IPS-18c (cell line): ENCODE measurements at regions not wholly inside any gene's neighbourhood (a gene's known extent, or its start where the extent isn't known, plus 50 kb on each side); places are given as distances from the start of the nearest gene placed in this dataset.

ENCODE experiments used
- H3K4me3 ChIP-seq: 2 replicates; pipeline ENCODE4 v1.7.0; 2013; ENCODE audit warnings: low read depth, mild to moderate bottlenecking, low read length, moderate library complexity; ENCODE audit not compliant: insufficient read depth
- H3K9me3 ChIP-seq: one replicate; pipeline ENCODE4 v1.6.1; 2013; ENCODE audit warnings: mild to moderate bottlenecking, low read length, moderate library complexity; ENCODE audit not compliant: control insufficient read depth, insufficient read depth

- no peaks in the 10 kb centered on the region for H3K9me3 ChIP-seq
- H3K4me3 ChIP-seq = no peak overlapping the region
These were observed 304.0 kb downstream of the LPIN1 start for GRCh38 chr2:12050396-12050795.

GRCh38 chr2:12051831-12052230 lies 305.4 kb downstream of the LPIN1 start:
- Histone ChIP-seq H3K4me3 (no peak overlapping the region), H3K9me3 (no peaks in the 10 kb centered on the region)

GRCh38 chr2:12052796-12053195 lies 306.4 kb downstream of the LPIN1 start:
- Histone ChIP-seq H3K4me3 (no peak overlapping the region), H3K9me3 (no peaks in the 10 kb centered on the region)

DNA sequence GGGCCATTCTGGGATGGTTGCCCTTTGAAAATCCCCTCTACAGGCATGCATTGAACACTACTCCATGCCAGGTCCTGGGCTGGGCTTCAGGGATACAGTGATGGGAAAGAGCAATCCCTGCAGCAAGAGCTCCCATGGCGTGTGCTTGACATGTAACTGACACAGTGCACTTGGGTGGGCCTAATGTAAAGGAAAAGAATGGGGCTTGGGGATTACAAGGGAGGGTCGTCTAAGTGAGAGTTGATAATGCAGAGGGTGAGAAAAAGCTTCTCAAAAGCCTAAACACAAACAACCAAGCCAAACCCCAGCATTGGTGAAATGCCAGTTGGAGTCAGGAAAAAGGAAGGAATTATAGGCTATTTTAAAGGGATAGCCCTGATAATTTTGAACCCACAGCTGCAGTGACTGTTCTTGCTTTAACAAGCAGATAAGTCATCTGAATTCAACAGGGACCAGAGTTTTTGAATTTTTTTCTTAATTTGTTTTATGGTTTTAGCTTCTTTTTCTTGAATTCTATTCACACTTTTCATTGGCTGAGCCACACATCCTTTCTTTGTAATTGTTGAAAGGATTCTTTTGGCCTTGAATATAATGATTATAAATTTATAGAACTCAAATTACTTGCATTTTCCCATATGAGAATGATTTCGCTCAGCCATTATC lies 308.7 kb downstream of the LPIN1 start:
- no peak overlapping the region for H3K4me3 ChIP-seq

GRCh38 chr2:12057436-12058166 lies 311.2 kb downstream of the LPIN1 start:
- H3K4me3 ChIP-seq = no peak overlapping the region
- no peaks in the 10 kb centered on the region for H3K9me3 ChIP-seq

More for the DNA sequence above, 308.7 kb downstream of the LPIN1 start:
- no peaks in the 10 kb centered on the region for H3K9me3 ChIP-seq

DNA sequence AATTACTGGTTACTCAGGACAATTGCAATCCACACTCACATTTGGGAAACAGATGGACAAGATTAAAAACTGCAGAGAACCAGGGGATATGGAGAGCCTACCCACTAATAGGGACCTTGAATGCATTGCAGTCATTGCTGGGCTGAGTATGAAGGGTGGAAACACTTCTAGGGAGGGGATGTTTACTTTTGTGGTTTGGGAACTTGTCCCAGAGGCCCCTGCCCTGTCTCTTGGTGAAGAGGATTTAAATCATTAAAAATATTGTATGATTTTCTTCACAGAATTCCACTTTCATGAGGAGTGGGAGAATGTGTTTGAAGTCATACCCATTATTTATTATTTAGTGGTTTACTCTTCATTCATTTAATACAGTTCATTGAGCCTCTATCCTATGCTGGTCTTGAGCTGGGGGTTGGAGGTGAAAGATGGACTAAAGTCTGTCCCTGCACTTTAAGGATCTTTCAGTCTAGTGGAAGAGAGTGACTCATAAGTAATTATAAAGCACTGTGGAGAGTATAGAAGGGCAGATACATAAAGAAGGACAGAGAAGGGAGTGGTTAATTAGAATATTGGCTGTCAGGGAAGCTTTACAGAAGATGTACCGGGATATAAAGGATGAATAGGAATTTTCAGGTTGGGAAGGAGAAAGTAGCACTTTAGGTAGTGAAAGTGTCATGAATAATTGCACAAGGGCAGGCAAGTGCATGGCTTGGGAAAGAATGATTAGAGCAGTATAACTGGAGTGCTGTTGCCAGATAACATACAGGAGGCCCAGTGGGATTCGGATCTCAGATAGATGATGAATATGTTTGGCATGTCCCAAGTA lies 313.4 kb downstream of the LPIN1 start:
- H3K4me3 ChIP-seq = no peak overlapping the region
- H3K9me3 ChIP-seq = no peaks in the 10 kb centered on the region

DNA sequence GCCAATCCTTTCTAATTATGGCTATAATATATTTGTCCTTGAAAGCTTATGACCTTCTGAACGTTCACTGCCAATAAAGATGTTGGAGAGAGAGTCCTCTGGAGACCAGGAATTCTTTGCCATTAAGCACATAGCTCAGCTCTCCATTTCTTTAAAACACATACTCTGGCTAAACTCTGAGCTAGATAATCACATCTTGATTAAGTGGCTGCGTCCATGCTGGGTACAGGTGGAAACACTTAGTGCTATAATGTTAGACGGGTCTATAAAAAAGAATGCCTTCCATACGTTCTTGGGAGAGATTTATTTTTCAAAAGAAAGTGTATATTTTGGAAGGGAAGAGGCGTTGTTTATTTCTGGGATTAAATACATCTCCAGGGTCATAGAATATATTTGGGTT lies 314.5 kb downstream of the LPIN1 start:
- H3K9me3 ChIP-seq = no peaks in the 10 kb centered on the region
- H3K4me3 ChIP-seq = no peak overlapping the region

DNA sequence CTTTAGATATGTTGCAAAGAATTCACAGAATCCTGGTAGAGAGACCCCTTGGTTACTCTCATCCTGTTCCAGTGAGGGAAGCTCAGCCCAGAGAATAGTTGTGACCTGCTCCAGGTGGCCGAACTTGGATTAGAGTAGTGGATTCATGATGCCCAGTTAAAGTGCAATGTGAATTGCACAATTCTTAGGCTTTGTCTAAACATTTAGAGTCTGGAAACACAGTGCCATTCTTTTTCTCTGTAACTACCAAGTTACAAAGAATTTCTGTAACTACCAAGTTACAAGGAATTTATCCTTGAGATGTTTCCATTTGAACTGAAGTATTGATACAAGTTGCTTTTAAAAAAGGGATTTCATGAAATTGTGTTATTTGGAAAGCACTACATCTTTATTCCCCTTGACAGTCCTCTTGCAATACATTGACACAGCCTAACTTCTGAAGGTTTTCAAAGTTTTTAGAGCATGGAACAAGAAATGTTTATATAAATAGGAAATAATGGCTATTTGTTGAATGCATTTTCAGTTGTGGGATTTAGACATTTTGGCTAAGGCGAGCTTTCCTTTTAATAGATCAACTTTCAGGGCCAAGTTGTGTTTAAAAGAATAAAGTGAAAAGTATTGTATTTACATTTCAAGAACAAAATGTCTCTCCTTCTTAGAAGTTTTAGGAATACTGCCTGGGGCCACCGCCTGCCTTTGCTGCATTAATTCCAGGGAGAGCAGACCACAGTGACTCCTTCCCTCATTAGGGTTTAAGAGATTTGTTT lies 315.0 kb downstream of the LPIN1 start:
- H3K4me3 ChIP-seq = no peak overlapping the region
- no peaks in the 10 kb centered on the region for H3K9me3 ChIP-seq

DNA sequence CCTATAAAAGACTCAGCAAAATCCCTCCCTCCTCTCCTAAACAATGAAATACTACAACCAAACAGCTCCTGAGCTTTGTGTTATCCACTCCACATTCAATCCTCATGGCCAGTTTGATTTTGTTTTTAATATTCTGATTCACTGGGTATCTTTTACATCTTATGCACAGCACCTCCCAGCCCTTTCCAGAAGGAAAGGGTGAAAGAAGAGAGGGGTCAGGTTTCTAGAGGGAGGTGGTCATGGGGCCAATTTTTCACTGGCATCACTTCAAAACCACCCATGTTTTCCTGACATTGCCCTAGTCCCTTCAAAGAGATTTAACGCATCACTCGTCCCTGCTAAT lies 315.6 kb downstream of the LPIN1 start:
- no peaks in the 10 kb centered on the region for H3K9me3 ChIP-seq
- H3K4me3 ChIP-seq = no peak overlapping the region

- no peak overlapping the region for H3K4me3 ChIP-seq
- H3K9me3 ChIP-seq = no peaks in the 10 kb centered on the region
These were observed 316.8 kb downstream of the LPIN1 start for GRCh38 chr2:12063210-12063609.

DNA sequence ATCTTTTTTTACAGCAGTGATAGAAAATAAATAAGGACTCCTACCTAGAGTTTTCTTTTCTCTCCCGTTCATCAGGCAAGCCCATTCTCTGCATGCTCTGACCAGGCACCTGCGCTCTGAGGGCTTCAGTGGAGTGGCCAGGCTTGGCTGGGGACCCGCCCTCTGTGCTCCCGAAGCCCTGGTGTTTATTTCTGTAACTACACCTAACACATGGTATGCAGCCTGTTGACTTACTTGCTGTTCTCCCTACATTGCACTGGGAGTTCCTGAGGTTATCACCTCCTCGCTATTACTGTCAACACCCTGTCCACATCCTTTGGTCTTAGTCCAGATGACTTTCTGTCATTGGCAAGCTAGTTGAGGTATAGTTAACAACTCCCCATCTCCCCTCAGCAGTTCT lies 317.7 kb downstream of the LPIN1 start:
- no peak overlapping the region for H3K4me3 ChIP-seq

DNA sequence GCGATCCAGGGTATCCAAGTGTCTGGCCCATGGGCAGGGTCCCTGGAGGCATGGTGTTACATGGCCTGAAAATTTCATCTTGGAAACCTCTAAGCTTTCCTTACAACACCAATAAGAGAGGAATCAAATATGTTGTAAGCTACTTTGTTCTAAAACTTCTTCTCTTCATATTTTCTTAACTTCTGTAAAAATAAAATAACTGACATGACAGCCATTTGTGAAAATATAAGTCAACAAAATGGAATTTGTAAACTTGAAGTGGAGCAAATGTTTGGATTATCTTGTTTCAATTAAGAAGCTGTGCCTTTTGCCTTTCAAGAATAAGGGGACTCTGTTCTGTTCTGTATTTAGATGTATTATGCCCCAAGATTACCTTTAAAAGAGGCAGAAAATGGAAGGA lies 319.7 kb downstream of the LPIN1 start:
- no peak overlapping the region for H3K4me3 ChIP-seq
- no peaks in the 10 kb centered on the region for H3K9me3 ChIP-seq

More for the DNA sequence above, 317.7 kb downstream of the LPIN1 start:
- H3K9me3 ChIP-seq = no peaks in the 10 kb centered on the region

DNA sequence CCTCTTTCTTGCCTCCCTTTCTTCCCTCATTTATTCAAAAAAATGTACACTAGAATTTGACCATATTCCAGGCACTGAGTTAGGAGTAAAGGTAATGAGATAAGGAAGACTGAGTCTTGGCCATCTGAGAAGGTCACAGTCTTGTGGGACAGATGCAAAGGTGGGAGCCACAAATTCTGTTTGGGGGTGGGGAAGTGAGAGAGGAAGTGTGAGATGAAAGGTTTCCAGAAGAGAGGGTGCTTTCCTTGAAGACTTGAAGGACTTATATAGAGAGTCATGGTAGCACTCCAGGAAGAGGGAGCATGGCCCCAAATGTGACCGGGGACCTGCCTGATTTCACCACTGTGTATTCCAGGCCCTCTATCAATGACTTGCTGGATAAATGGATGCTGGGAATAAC lies 320.6 kb downstream of the LPIN1 start:
- no peak overlapping the region for H3K4me3 ChIP-seq
- H3K9me3 ChIP-seq = no peaks in the 10 kb centered on the region

GRCh38 chr2:12068796-12069538 lies 322.5 kb downstream of the LPIN1 start:
- H3K9me3 ChIP-seq = no peaks in the 10 kb centered on the region
- no peak overlapping the region for H3K4me3 ChIP-seq

DNA sequence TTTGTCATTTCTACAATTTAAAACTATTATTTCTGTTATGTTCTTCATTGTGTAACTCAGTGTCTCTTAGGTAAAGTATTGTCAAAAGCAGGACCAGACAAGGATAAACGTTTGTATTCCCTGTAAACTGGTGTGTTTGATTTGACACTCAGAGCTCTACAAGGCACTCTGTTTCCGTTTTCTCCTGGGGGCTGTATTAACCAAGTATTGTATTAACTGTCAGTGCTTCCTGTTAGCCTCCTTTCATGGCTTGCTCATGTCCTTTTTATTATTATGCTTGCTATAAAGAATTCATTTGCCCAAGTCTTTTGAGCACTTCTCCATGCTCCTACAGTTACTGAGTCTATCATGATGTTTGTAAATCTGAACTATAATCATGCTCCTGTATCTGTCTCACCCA lies 323.7 kb downstream of the LPIN1 start:
- Histone ChIP-seq H3K9me3 (no peaks in the 10 kb centered on the region), H3K4me3 (no peak overlapping the region)

GRCh38 chr2:12070581-12070980 lies 324.1 kb downstream of the LPIN1 start:
- Histone ChIP-seq H3K9me3 (no peaks in the 10 kb centered on the region), H3K4me3 (no peak overlapping the region)

DNA sequence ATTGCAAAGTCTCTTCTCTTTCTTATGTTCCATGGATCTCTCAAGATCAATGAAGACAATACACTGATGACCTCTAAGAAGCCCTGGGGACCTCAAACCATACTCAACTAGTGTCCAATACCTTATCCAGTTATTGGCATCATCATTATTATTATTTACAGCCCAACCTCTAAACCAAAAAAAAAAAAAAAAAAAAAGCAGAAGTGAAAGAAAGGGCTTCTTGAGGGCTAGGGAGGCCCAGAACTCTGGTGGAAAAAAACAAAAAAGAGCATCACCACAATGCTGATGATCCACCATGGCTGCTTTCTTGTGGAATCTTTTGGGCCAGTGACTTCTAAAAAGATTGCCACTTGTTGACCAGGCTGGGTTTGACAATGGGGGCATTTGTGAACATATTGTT lies 324.9 kb downstream of the LPIN1 start:
- no peak overlapping the region for H3K4me3 ChIP-seq

More for the DNA sequence above, 324.9 kb downstream of the LPIN1 start:
- no peaks in the 10 kb centered on the region for H3K9me3 ChIP-seq
